ENCODE measurements at regions not wholly inside any gene's neighbourhood (a gene's known extent, or its start where the extent isn't known, plus 50 kb on each side); places are given as distances from the start of the nearest gene placed in this dataset.

DNA sequence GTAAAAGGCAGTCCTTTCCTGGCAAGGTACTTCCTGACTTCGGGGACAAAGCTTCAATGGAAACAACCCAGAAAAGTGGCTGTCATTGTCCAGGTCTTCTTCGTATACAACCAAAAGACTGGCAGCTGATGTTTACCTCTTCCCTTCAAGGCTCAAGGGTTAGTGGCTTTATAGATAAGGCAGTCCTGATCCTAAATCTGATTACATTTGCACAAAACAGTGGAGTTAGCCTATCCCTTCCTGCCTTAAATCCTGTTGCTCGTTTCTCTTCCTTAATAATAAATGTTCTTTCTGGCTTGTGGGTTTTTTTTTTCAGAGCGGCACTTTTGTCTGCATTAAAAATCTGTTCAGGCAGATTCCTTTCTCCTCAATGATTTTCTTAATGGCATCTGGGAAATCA lies 169.3 kb upstream of the KCTD3 start:
- POLR2A ChIA-PET: no interaction called here
- no peak for DNase-seq (ENCODE audit: low spot score)
- Histone ChIP-seq H3K9me2 (ENCODE audit: insufficient read depth, low read length) (no peaks in the 10 kb centered on the region), H3K36me3 (ENCODE audit: insufficient read depth, low read length) (no peaks in the 10 kb centered on the region), H3K4me2 (ENCODE audit: low read length) (no peak overlapping the region), H2AFZ (ENCODE audit: low read length) (no peak overlapping the region), H3K4me1 (ENCODE audit: insufficient read depth, low read length, poor library complexity, severe bottlenecking) (no peaks in the 10 kb centered on the region), H4K20me1 (ENCODE audit: insufficient read depth, low read length) (no peaks in the 10 kb centered on the region), H3K9me3 (ENCODE audit: low read length) (no peaks in the 10 kb centered on the region), H3K4me3 (ENCODE audit: low read depth, low read length, poor library complexity, severe bottlenecking) (no peak overlapping the region), H3K79me2 (ENCODE audit: insufficient read depth, low read depth, low read length) (no peaks in the 10 kb centered on the region), H3K27ac (ENCODE audit: low read depth, low read length, poor library complexity, severe bottlenecking) (no peak overlapping the region)
- intact Hi-C loops (cut with micrococcal nuclease; ENCODE audit: unreplicated experiment): no loop called here
- CTCF ChIA-PET (ENCODE audit: unreplicated experiment): no interaction called here
- TF ChIP-seq EZH2phosphoT487 (IDR thresholded peaks at IDR 0.05; ENCODE audit: borderline replicate concordance, low read depth, low read length): no peak
- TF ChIP-seq, protein P1, sequence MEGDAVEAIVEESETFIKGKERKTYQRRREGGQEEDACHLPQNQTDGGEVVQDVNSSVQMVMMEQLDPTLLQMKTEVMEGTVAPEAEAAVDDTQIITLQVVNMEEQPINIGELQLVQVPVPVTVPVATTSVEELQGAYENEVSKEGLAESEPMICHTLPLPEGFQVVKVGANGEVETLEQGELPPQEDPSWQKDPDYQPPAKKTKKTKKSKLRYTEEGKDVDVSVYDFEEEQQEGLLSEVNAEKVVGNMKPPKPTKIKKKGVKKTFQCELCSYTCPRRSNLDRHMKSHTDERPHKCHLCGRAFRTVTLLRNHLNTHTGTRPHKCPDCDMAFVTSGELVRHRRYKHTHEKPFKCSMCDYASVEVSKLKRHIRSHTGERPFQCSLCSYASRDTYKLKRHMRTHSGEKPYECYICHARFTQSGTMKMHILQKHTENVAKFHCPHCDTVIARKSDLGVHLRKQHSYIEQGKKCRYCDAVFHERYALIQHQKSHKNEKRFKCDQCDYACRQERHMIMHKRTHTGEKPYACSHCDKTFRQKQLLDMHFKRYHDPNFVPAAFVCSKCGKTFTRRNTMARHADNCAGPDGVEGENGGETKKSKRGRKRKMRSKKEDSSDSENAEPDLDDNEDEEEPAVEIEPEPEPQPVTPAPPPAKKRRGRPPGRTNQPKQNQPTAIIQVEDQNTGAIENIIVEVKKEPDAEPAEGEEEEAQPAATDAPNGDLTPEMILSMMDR (conservative IDR thresholded peaks at IDR 0.05; ENCODE audit: low read length): no peak
- BruUV-seq (replicated peaks): no TSS peak

DNA sequence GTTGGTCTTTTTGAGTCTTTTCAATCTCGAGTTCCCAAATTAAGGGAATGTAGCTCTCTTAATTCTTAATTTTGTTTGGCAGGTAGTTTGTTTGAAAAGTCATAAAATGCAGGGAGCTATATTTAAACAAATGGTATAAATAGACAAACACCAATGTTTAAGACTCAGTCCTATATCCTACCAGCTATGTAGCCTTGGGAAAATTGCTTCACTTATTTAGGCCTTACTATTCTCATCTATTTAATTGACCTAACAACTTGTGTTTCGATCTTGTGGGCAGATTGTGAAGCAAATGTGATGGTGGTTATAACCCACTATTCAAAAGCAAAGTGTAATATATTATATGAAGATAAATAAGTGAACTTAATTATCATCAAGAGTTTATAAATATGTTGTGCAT lies 167.3 kb upstream of the KCTD3 start:
- Histone ChIP-seq H2AFZ (ENCODE audit: low read length) (no peak overlapping the region), H3K36me3 (ENCODE audit: insufficient read depth, low read length) (no peaks in the 10 kb centered on the region), H3K4me3 (ENCODE audit: low read depth, low read length, poor library complexity, severe bottlenecking) (no peak overlapping the region), H3K4me2 (ENCODE audit: low read length) (no peak overlapping the region), H3K79me2 (ENCODE audit: insufficient read depth, low read depth, low read length) (no peaks in the 10 kb centered on the region), H4K20me1 (ENCODE audit: insufficient read depth, low read length) (no peaks in the 10 kb centered on the region), H3K9me3 (ENCODE audit: low read length) (no peaks in the 10 kb centered on the region), H3K9me2 (ENCODE audit: insufficient read depth, low read length) (no peaks in the 10 kb centered on the region), H3K4me1 (ENCODE audit: insufficient read depth, low read length, poor library complexity, severe bottlenecking) (no peaks in the 10 kb centered on the region), H3K27ac (ENCODE audit: low read depth, low read length, poor library complexity, severe bottlenecking) (no peak overlapping the region)
- POLR2A ChIA-PET: interaction anchor here (0.5 kb wide), 1 partner anchor 191 kb away, joined by 3 read pairs; no protein-coding TSS in a partner anchor
- no peak for DNase-seq (ENCODE audit: low spot score)
- CTCF ChIA-PET (ENCODE audit: unreplicated experiment): no interaction called here
- intact Hi-C loops (cut with micrococcal nuclease; ENCODE audit: unreplicated experiment): no loop called here
- BruUV-seq (replicated peaks): no TSS peak
- TF ChIP-seq EZH2phosphoT487 (IDR thresholded peaks at IDR 0.05; ENCODE audit: borderline replicate concordance, low read depth, low read length): no peak
- TF ChIP-seq, protein P1 (conservative IDR thresholded peaks at IDR 0.05; ENCODE audit: low read length): no peak

DNA sequence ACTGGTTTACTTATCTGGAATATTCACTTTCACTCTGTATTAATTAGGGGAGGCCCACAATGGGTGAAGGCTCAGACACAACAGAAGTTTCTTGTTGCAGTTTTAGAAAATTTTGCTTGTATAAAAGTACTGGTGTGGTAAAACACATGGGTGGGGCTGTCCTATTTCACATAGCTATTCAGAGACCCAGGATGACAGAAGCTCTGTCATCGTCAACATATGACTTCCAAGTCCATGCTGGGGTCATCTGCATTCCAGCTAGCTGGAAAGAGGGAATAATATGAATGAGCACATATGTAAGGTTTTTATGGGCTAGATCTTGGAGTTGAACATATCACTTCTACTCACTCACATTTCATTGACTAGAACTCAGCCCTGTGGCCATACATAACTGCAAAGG lies 166.4 kb upstream of the KCTD3 start:
- intact Hi-C loops (cut with micrococcal nuclease; ENCODE audit: unreplicated experiment): no loop called here
- POLR2A ChIA-PET: no interaction called here
- DNase-seq (ENCODE audit: low spot score): no peak

More for the DNA sequence above, 166.4 kb upstream of the KCTD3 start:
- no peaks in the 10 kb centered on the region for H3K4me1 ChIP-seq (ENCODE audit: insufficient read depth, low read length, poor library complexity, severe bottlenecking)
- no peaks in the 10 kb centered on the region for H3K9me3 ChIP-seq (ENCODE audit: low read length)
- H2AFZ ChIP-seq (ENCODE audit: low read length): no peak overlapping the region
- no peaks in the 10 kb centered on the region for H3K79me2 ChIP-seq (ENCODE audit: insufficient read depth, low read depth, low read length)
- H3K36me3 ChIP-seq (ENCODE audit: insufficient read depth, low read length): no peaks in the 10 kb centered on the region
- no peak overlapping the region for H3K4me3 ChIP-seq (ENCODE audit: low read depth, low read length, poor library complexity, severe bottlenecking)
- no TSS peak for BruUV-seq (replicated peaks)
- no peaks in the 10 kb centered on the region for H3K9me2 ChIP-seq (ENCODE audit: insufficient read depth, low read length)
- H3K4me2 ChIP-seq (ENCODE audit: low read length): no peak overlapping the region
- TF ChIP-seq, protein P1 (conservative IDR thresholded peaks at IDR 0.05; ENCODE audit: low read length): no peak
- no peak for TF ChIP-seq EZH2phosphoT487 (IDR thresholded peaks at IDR 0.05; ENCODE audit: borderline replicate concordance, low read depth, low read length)
- no peak overlapping the region for H3K27ac ChIP-seq (ENCODE audit: low read depth, low read length, poor library complexity, severe bottlenecking)
- CTCF ChIA-PET (ENCODE audit: unreplicated experiment): no interaction called here
- no peaks in the 10 kb centered on the region for H4K20me1 ChIP-seq (ENCODE audit: insufficient read depth, low read length)

Measured in OCI-LY7 (cell line).